GM12872 (cell line): ENCODE measurements at regions not wholly inside any gene's neighbourhood (a gene's known extent, or its start where the extent isn't known, plus 50 kb on each side); places are given as distances from the start of the nearest gene placed in this dataset.

Experiments
- CTCF ChIP-seq: IDR thresholded peaks from 3 replicates; pipeline ENCODE4 v1.5.1; 2011; ENCODE audit warnings: low read depth, mild to moderate bottlenecking, low read length, moderate library complexity; ENCODE audit not compliant: insufficient read depth

GRCh38 chr13:54658771-54659170 is 1630.2 kb downstream of the OLFM4 start:
- TF ChIP-seq CTCF = no peak

GRCh38 chr13:54660277-54660676 is 1631.7 kb downstream of the OLFM4 start:
- no peak for TF ChIP-seq CTCF

GRCh38 chr13:54676526-54677113 is 1648.0 kb downstream of the OLFM4 start:
- TF ChIP-seq CTCF = no peak

- no peak for TF ChIP-seq CTCF
Observed at GRCh38 chr13:54682184-54682583, 1653.6 kb downstream of the OLFM4 start.

GRCh38 chr13:54687173-54687572 is 1658.6 kb downstream of the OLFM4 start:
- no peak for TF ChIP-seq CTCF

GRCh38 chr13:54699831-54700230 is 1671.2 kb downstream of the OLFM4 start:
- TF ChIP-seq CTCF = no peak

- TF ChIP-seq CTCF = no peak
Observed at GRCh38 chr13:54705738-54706137, 1677.1 kb downstream of the OLFM4 start.
